Neural progenitor cell (in vitro differentiated cells): ENCODE measurements at regions not wholly inside any gene's neighbourhood (a gene's known extent, or its start where the extent isn't known, plus 50 kb on each side); places are given as distances from the start of the nearest gene placed in this dataset.

Experiments used
- DNase-seq: peaks from one replicate; pipeline ENCODE4 v3.0.0-alpha.2; 2016; ENCODE audit warnings: low spot score
- H2AFZ ChIP-seq: fragments of 200-600 bp; sonication (generic); replicated peaks from 2 replicates; pipeline ENCODE4 v1.6.1; 2016; ENCODE audit warnings: antibody characterized with exemption
- H3F3A ChIP-seq: fragments of 200-600 bp; sonication (generic); 2 replicates; pipeline ENCODE4 v1.6.1; 2016; ENCODE audit warnings: antibody characterized with exemption, low read depth
- H3K27ac ChIP-seq: fragments of 200-600 bp; sonication (generic); 2 replicates; pipeline ENCODE4 v1.5.1; 2016; ENCODE audit warnings: mild to moderate bottlenecking
- H3K27me3 ChIP-seq: fragments of 200-600 bp; sonication (generic); 2 replicates; pipeline ENCODE4 v1.6.1; 2016; ENCODE audit warnings: mild to moderate bottlenecking, moderate library complexity
- H3K36me3 ChIP-seq: fragments of 200-600 bp; sonication (generic); 2 replicates; pipeline ENCODE4 v1.5.1; 2016
- H3K4me1 ChIP-seq: fragments of 200-600 bp; sonication (generic); 2 replicates; pipeline ENCODE4 v1.6.1; 2016; ENCODE audit warnings: mixed run types
- H3K4me2 ChIP-seq: fragments of 200-600 bp; sonication (generic); 2 replicates; pipeline ENCODE4 v1.6.1; 2016
- H3K4me3 ChIP-seq: fragments of 200-600 bp; sonication (generic); 2 replicates; pipeline ENCODE4 v1.5.1; 2016
- H3K79me2 ChIP-seq: fragments of 200-600 bp; sonication (generic); 2 replicates; pipeline ENCODE4 v1.6.1; 2016; ENCODE audit warnings: low read depth
- H3K9ac ChIP-seq: fragments of 200-600 bp; sonication (generic); 2 replicates; pipeline ENCODE4 v1.6.1; 2016
- H3K9me3 ChIP-seq: fragments of 200-600 bp; sonication (generic); 2 replicates; pipeline ENCODE4 v1.5.1; 2016; ENCODE audit warnings: low read depth
- H4K20me1 ChIP-seq: fragments of 200-600 bp; sonication (generic); 2 replicates; pipeline ENCODE4 v1.6.1; 2016; ENCODE audit warnings: low read depth
- H3K27ac Mint-ChIP-seq: 3 replicates; pipeline ENCODE4 v1.8.0; 2021; ENCODE audit warnings: mixed read lengths
- H3K27me3 Mint-ChIP-seq: 2 replicates; pipeline ENCODE4 v1.8.0; 2022; ENCODE audit warnings: low read depth, mild to moderate bottlenecking, inconsistent platforms, moderate library complexity, mixed read lengths; ENCODE audit not compliant: insufficient read depth
- H3K36me3 Mint-ChIP-seq: 3 replicates; pipeline ENCODE4 v1.8.0; 2021; ENCODE audit warnings: mixed read lengths
- H3K4me1 Mint-ChIP-seq: 3 replicates; pipeline ENCODE4 v1.8.0; 2021; ENCODE audit warnings: mixed read lengths
- H3K4me3 Mint-ChIP-seq: 3 replicates; pipeline ENCODE4 v1.8.0; 2021; ENCODE audit warnings: mild to moderate bottlenecking, moderate library complexity, mixed read lengths
- H3K9me3 Mint-ChIP-seq: 3 replicates; pipeline ENCODE4 v1.8.0; 2020; ENCODE audit warnings: mixed read lengths
- CTCF ChIP-seq: fragments of 200-600 bp; sonication (generic); IDR thresholded peaks from 2 replicates; pipeline ENCODE4 v1.5.1; 2017; ENCODE audit warnings: antibody characterized with exemption, mild to moderate bottlenecking
- EZH2 ChIP-seq: fragments of 200-600 bp; sonication (generic); IDR thresholded peaks from 2 replicates; pipeline ENCODE4 v1.6.1; 2017; ENCODE audit warnings: antibody characterized with exemption, mild to moderate bottlenecking, moderate library complexity
- EZH2phosphoT487 ChIP-seq: fragments of 200-600 bp; sonication (generic); IDR thresholded peaks from 2 replicates; pipeline ENCODE4 v1.6.1; 2017; ENCODE audit warnings: antibody characterized with exemption

GRCh38 chr12:105967038-105967776 lies 171.5 kb downstream of the NUAK1 start:
- Histone ChIP-seq H3K4me1 (no peaks in the 10 kb centered on the region), H4K20me1 (no peaks in the 10 kb centered on the region), H3K9ac (no peak overlapping the region), H3K79me2 (no peaks in the 10 kb centered on the region), H3K4me3 (no peak overlapping the region), H3K9me3 (no peaks in the 10 kb centered on the region), H3K4me2 (no peak overlapping the region), H3K27ac (no peak overlapping the region), H2AFZ (no peak overlapping the region), H3F3A (no peaks in the 10 kb centered on the region), H3K36me3 (no peaks in the 10 kb centered on the region), H3K27me3 (no peaks in the 10 kb centered on the region)
- H3K27ac Mint-ChIP-seq: no peak overlapping the region
- H3K4me3 Mint-ChIP-seq: no peak overlapping the region
- peaks cover 2% of the 10 kb centered on the region for H3K27me3 Mint-ChIP-seq
- peaks cover 5% of the 10 kb centered on the region for H3K9me3 Mint-ChIP-seq
- DNase-seq: no peak
- no peaks in the 10 kb centered on the region for H3K36me3 Mint-ChIP-seq
- H3K4me1 Mint-ChIP-seq: no peaks in the 10 kb centered on the region
- TF ChIP-seq EZH2phosphoT487 (no peak), CTCF (no peak), EZH2 (no peak)

- no peak overlapping the region for H3K27ac Mint-ChIP-seq
- no peak overlapping the region for H3K4me3 ChIP-seq
- H3K27me3 Mint-ChIP-seq: peaks cover 2% of the 10 kb centered on the region
- H3K27me3 ChIP-seq: no peaks in the 10 kb centered on the region
- no peak overlapping the region for H3K27ac ChIP-seq
- H3K4me2 ChIP-seq: no peak overlapping the region
- no peaks in the 10 kb centered on the region for H3K36me3 ChIP-seq
- DNase-seq: no peak
- H4K20me1 ChIP-seq: no peaks in the 10 kb centered on the region
- no peak overlapping the region for H2AFZ ChIP-seq
- no peaks in the 10 kb centered on the region for H3F3A ChIP-seq
- no peak overlapping the region for H3K4me3 Mint-ChIP-seq
- peaks cover 5% of the 10 kb centered on the region for H3K9me3 Mint-ChIP-seq
- no peaks in the 10 kb centered on the region for H3K9me3 ChIP-seq
- no peaks in the 10 kb centered on the region for H3K4me1 Mint-ChIP-seq
- no peaks in the 10 kb centered on the region for H3K4me1 ChIP-seq
- no peaks in the 10 kb centered on the region for H3K36me3 Mint-ChIP-seq
- no peak for TF ChIP-seq EZH2
- TF ChIP-seq CTCF: no peak
- no peak for TF ChIP-seq EZH2phosphoT487
- H3K9ac ChIP-seq: no peak overlapping the region
- H3K79me2 ChIP-seq: no peaks in the 10 kb centered on the region
These were observed 170.7 kb downstream of the NUAK1 start for GRCh38 chr12:105968025-105968424.

- H3K4me3 Mint-ChIP-seq: no peak overlapping the region
These were observed 167.9 kb downstream of the NUAK1 start for GRCh38 chr12:105970885-105971284.

More at GRCh38 chr12:105970885-105971284, 167.9 kb downstream of the NUAK1 start:
- Histone ChIP-seq H3K4me1 (no peaks in the 10 kb centered on the region), H3K36me3 (no peaks in the 10 kb centered on the region), H3K4me2 (no peak overlapping the region), H3K27ac (no peak overlapping the region), H3K9ac (no peak overlapping the region), H3K9me3 (no peaks in the 10 kb centered on the region), H3K4me3 (no peak overlapping the region), H3K79me2 (no peaks in the 10 kb centered on the region), H3F3A (no peaks in the 10 kb centered on the region), H3K27me3 (no peaks in the 10 kb centered on the region), H4K20me1 (no peaks in the 10 kb centered on the region), H2AFZ (no peak overlapping the region)
- no peak for DNase-seq
- TF ChIP-seq EZH2phosphoT487 (no peak), CTCF (no peak)
- Mint-ChIP-seq H3K4me1 (no peaks in the 10 kb centered on the region), H3K27ac (peak overlapping the region; percentile 7), H3K27me3 (peaks cover 9% of the 10 kb centered on the region), H3K9me3 (peaks cover 20% of the 10 kb centered on the region), H3K36me3 (no peaks in the 10 kb centered on the region)
